ENCODE measurements at regions not wholly inside any gene's neighbourhood (a gene's known extent, or its start where the extent isn't known, plus 50 kb on each side); places are given as distances from the start of the nearest gene placed in this dataset.

- TF ChIP-seq CTCF (IDR thresholded peaks at IDR 0.05) (no peak), POLR2A (IDR thresholded peaks at IDR 0.05) (no peak)
These were observed 191.7 kb downstream of the ACKR3 start for GRCh38 chr2:236761358-236761757.
